ENCODE measurements at regions not wholly inside any gene's neighbourhood (a gene's known extent, or its start where the extent isn't known, plus 50 kb on each side); places are given as distances from the start of the nearest gene placed in this dataset.
"Not testable (repeated sequence)": the region's sequence is repeated elsewhere in the genome, so short reads cannot be mapped to it uniquely, and the experiment has no call there.

GRCh38 chr6:67451874-67452273, 1183.2 kb upstream of the ADGRB3 start:
- peaks cover 7 to 50% (median 29%) of the 10 kb centered on the region in 6 donors for H3K9me3 Mint-ChIP-seq
- no peak overlapping the region for H3K4me3 Mint-ChIP-seq
- no peaks in the 10 kb centered on the region for H3K4me1 Mint-ChIP-seq
- peaks cover 0 to 4% (median 0%) of the 10 kb centered on the region in 3 donors for H3K27me3 Mint-ChIP-seq (ENCODE audit: low read depth in 3 of 3)
- no peak overlapping the region for H3K27ac Mint-ChIP-seq
- no peak for DNase-seq
- peaks cover 0 to 5% (median 0%) of the 10 kb centered on the region in 3 donors for H3K36me3 Mint-ChIP-seq

- Mint-ChIP-seq H3K36me3 (peaks cover 0 to 5% (median 0%) of the 10 kb centered on the region in 3 donors), H3K4me3 (no peak overlapping the region), H3K9me3 (peaks cover 7 to 52% (median 33%) of the 10 kb centered on the region in 6 donors), H3K27me3 (ENCODE audit: low read depth in 3 of 3) (peaks cover 0 to 4% (median 2%) of the 10 kb centered on the region in 3 donors), H3K4me1 (no peaks in the 10 kb centered on the region), H3K27ac (no peak overlapping the region)
- DNase-seq, result no peak
Measured at GRCh38 chr6:67450641-67451040, 1184.4 kb upstream of the ADGRB3 start.

- Mint-ChIP-seq H3K27ac (no peak overlapping the region), H3K9me3 (peaks cover 7 to 55% (median 31%) of the 10 kb centered on the region in 6 donors), H3K36me3 (peaks cover 0 to 5% (median 0%) of the 10 kb centered on the region in 3 donors), H3K4me1 (no peaks in the 10 kb centered on the region), H3K27me3 (ENCODE audit: low read depth in 3 of 3) (peaks cover 0 to 4% (median 2%) of the 10 kb centered on the region in 3 donors), H3K4me3 (no peak overlapping the region)
- DNase-seq, result no peak
Measured at GRCh38 chr6:67449602-67450001, 1185.5 kb upstream of the ADGRB3 start.

GRCh38 chr6:67433124-67433523, 1202.0 kb upstream of the ADGRB3 start:
- no peaks in the 10 kb centered on the region for H3K27me3 Mint-ChIP-seq (ENCODE audit: low read depth in 3 of 3)
- DNase-seq, result no peak
- no peaks in the 10 kb centered on the region for H3K36me3 Mint-ChIP-seq
- H3K4me1 Mint-ChIP-seq, result no peaks in the 10 kb centered on the region
- no peak overlapping the region for H3K4me3 Mint-ChIP-seq
- H3K9me3 Mint-ChIP-seq, result peaks cover 12 to 27% (median 19%) of the 10 kb centered on the region in 6 donors
- no peak overlapping the region for H3K27ac Mint-ChIP-seq

DNA sequence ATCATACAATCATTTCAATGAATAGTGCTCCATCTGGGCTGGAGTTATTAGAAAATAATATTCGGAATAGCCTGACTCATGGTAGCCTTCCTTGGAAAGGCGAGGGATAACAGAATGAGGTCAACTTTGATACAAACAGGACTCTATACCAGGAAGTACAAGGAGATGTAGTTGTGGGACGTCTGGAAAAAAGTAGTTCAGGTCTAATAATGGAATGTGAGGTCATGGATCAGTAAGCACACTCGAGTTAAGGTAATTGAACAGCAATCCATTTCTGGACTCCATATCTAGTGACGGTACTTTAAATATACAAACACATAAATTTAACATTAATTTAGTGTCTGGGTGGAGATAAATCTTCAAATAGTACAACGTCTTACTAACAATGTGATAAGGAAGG, 1204.0 kb upstream of the ADGRB3 start:
- no peak overlapping the region for H3K27ac Mint-ChIP-seq
- H3K27me3 Mint-ChIP-seq (ENCODE audit: low read depth in 3 of 3), result peaks cover 0 to 2% (median 0%) of the 10 kb centered on the region in 3 donors
- no peak for DNase-seq
- no peak overlapping the region for H3K4me3 Mint-ChIP-seq
- H3K9me3 Mint-ChIP-seq, result peaks cover 10 to 27% (median 16%) of the 10 kb centered on the region in 6 donors
- H3K4me1 Mint-ChIP-seq, result no peaks in the 10 kb centered on the region
- H3K36me3 Mint-ChIP-seq, result no peaks in the 10 kb centered on the region

- H3K4me1 Mint-ChIP-seq; H3K27ac Mint-ChIP-seq; DNase-seq; H3K36me3 Mint-ChIP-seq; H3K4me3 Mint-ChIP-seq; H3K27me3 Mint-ChIP-seq (ENCODE audit: low read depth in 3 of 3): not testable (repeated sequence)
- peaks cover 14 to 51% (median 40%) of the 10 kb centered on the region in 6 donors for H3K9me3 Mint-ChIP-seq
Measured at GRCh38 chr6:67426686-67427085, 1208.4 kb upstream of the ADGRB3 start.

GRCh38 chr6:67412035-67412434, 1223.0 kb upstream of the ADGRB3 start:
- no peak for DNase-seq
- H3K36me3 Mint-ChIP-seq, result peaks cover 0 to under 1% (median 0%) of the 10 kb centered on the region in 3 donors
- no peak overlapping the region for H3K4me3 Mint-ChIP-seq
- H3K27me3 Mint-ChIP-seq (ENCODE audit: low read depth in 3 of 3), result peaks cover 0 to 7% (median 0%) of the 10 kb centered on the region in 3 donors
- no peaks in the 10 kb centered on the region for H3K4me1 Mint-ChIP-seq
- H3K9me3 Mint-ChIP-seq, result peaks cover 0 to 36% (median 15%) of the 10 kb centered on the region in 6 donors
- no peak overlapping the region for H3K27ac Mint-ChIP-seq

DNA sequence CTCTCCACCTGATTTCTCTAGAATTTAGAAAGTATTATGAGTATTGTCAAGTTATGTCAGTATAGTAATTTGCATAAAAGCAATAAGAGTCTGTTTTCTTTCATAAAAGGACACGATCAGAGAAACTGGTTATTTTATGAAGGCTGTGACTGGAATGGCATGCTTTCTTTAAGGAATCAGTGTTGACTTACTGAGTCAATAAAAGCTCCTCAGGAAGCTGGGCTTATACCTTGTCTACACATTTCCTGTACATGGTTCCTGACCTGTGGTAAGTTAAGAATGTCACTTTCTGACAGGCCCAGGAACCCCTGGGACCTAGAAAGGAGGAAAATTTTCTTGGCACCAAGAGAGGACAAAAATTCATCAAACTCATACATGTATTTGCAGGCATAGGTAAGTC, 1224.0 kb upstream of the ADGRB3 start:
- H3K36me3 Mint-ChIP-seq, result peaks cover 0 to 3% (median 0%) of the 10 kb centered on the region in 3 donors
- no peak overlapping the region for H3K4me3 Mint-ChIP-seq
- peaks cover 0 to 7% (median 0%) of the 10 kb centered on the region in 3 donors for H3K27me3 Mint-ChIP-seq (ENCODE audit: low read depth in 3 of 3)
- no peaks in the 10 kb centered on the region for H3K4me1 Mint-ChIP-seq
- H3K9me3 Mint-ChIP-seq, result peaks cover 0 to 36% (median 18%) of the 10 kb centered on the region in 6 donors
- no peak overlapping the region for H3K27ac Mint-ChIP-seq
- no peak for DNase-seq

- Mint-ChIP-seq H3K9me3 (peaks cover 6 to 32% (median 16%) of the 10 kb centered on the region in 6 donors), H3K4me3 (no peak overlapping the region), H3K27ac (no peak overlapping the region), H3K4me1 (no peaks in the 10 kb centered on the region), H3K36me3 (peaks cover 0 to 5% (median 0%) of the 10 kb centered on the region in 3 donors), H3K27me3 (ENCODE audit: low read depth in 3 of 3) (peaks cover 0 to 2% (median 0%) of the 10 kb centered on the region in 3 donors)
- no peak for DNase-seq
Measured at GRCh38 chr6:67394254-67394653, 1240.8 kb upstream of the ADGRB3 start.

GRCh38 chr6:67393356-67393755, 1241.7 kb upstream of the ADGRB3 start:
- no peak overlapping the region for H3K4me3 Mint-ChIP-seq
- no peak for DNase-seq
- peaks cover 0 to 2% (median 0%) of the 10 kb centered on the region in 3 donors for H3K27me3 Mint-ChIP-seq (ENCODE audit: low read depth in 3 of 3)
- no peak overlapping the region for H3K27ac Mint-ChIP-seq
- peaks cover 7 to 37% (median 16%) of the 10 kb centered on the region in 6 donors for H3K9me3 Mint-ChIP-seq
- peaks cover 0 to 5% (median 0%) of the 10 kb centered on the region in 3 donors for H3K36me3 Mint-ChIP-seq
- no peaks in the 10 kb centered on the region for H3K4me1 Mint-ChIP-seq

DNA sequence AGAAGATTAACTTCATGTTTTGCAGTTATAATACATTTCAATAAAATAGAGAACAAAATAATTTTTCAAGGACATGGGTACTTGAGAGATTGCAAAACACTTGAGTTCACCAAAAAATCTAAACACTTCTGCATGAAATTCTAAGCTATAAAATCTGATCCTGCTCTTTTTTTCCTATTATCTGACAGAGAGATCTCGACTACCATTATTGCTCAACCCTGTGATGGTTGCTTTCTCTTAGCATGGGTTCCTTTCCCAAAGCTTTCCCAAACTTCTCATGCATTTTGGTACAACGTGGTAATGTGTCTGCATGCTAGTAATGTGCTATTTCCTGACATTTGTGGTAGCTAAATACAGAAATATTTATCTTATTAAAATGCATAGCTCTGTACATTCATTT, 1243.1 kb upstream of the ADGRB3 start:
- H3K9me3 Mint-ChIP-seq, result peaks cover 10 to 34% (median 16%) of the 10 kb centered on the region in 6 donors
- no peaks in the 10 kb centered on the region for H3K4me1 Mint-ChIP-seq
- peaks cover 0 to 2% (median 0%) of the 10 kb centered on the region in 3 donors for H3K27me3 Mint-ChIP-seq (ENCODE audit: low read depth in 3 of 3)
- no peak overlapping the region for H3K4me3 Mint-ChIP-seq
- no peak overlapping the region for H3K27ac Mint-ChIP-seq
- no peak for DNase-seq
- H3K36me3 Mint-ChIP-seq, result peaks cover 0 to 5% (median 0%) of the 10 kb centered on the region in 3 donors

- no peak overlapping the region for H3K27ac Mint-ChIP-seq
- H3K9me3 Mint-ChIP-seq, result peaks cover 5 to 31% (median 13%) of the 10 kb centered on the region in 6 donors
- no peaks in the 10 kb centered on the region for H3K27me3 Mint-ChIP-seq (ENCODE audit: low read depth in 3 of 3)
- no peak for DNase-seq
- H3K4me3 Mint-ChIP-seq, result no peak overlapping the region
- H3K4me1 Mint-ChIP-seq, result no peaks in the 10 kb centered on the region
- H3K36me3 Mint-ChIP-seq, result no peaks in the 10 kb centered on the region
Measured at GRCh38 chr6:67369679-67370078, 1265.4 kb upstream of the ADGRB3 start.

DNA sequence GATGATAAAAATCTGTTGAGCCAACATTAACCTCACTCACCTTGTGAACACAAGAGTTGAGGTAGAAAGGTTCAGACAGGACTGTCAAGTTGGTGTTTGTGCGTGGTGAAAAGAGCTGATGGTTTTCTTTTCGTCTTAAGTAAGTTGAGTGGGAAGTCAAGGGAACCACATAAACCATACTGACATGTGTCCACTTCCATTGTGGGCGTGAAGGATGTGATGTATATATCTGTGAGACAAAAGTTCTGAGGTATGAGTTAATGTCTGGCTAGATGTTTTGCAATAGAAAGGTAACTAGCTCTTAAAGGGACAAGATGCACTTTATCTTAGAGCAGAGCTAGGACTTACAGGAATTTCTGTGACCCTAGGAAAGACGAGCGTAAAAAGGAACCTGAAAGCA, 1272.1 kb upstream of the ADGRB3 start:
- no peak for DNase-seq
- no peak overlapping the region for H3K27ac Mint-ChIP-seq
- H3K4me3 Mint-ChIP-seq, result no peak overlapping the region

DNA sequence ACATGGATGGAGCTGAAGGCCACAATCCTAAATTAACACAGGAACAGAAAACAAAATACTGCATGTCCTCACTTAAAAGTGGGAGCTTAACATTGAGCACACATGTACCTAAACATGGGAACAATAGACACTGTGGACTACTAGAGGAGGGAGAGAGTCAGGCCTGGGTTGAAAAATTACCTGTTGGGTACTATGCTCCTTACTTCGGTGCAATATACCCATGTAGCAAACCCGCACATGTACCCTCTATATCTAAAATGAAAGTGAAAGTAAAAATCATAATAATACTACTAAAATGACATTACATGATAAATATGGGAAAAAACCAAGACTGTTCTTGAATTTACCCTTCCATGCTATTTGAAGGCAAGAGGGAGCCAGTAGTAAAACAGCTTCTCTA, 1273.8 kb upstream of the ADGRB3 start:
- H3K27ac Mint-ChIP-seq, result peak overlapping the region in 1 of 6 donors; percentile 22

More for the DNA sequence above, 1272.1 kb upstream of the ADGRB3 start:
- Mint-ChIP-seq H3K27me3 (ENCODE audit: low read depth in 3 of 3) (no peaks in the 10 kb centered on the region), H3K9me3 (peaks cover 4 to 35% (median 11%) of the 10 kb centered on the region in 6 donors), H3K4me1 (no peaks in the 10 kb centered on the region), H3K36me3 (peaks cover 0 to 3% (median 0%) of the 10 kb centered on the region in 3 donors)

DNA sequence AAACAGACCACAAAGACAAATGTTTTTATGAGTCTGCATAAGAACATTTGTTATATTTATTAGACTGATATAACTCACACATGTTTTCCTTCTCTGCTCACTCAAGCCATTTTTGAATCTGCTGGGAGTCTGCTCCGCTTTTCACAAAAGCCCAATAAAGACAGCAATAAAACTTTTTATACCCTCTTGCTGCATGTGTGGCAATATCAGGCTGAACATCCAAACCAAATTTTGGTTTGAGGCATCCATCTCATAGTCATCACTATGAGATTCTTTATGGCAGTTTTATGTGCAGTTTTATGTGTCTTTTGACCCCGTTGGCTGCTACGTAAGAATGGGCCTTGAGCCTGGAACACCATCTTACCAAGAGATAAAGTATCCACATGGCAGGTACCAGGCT, 1276.8 kb upstream of the ADGRB3 start:
- H3K9me3 Mint-ChIP-seq, result peaks cover 10 to 44% (median 31%) of the 10 kb centered on the region in 6 donors
- no peaks in the 10 kb centered on the region for H3K4me1 Mint-ChIP-seq
- H3K27ac Mint-ChIP-seq, result no peak overlapping the region
- peaks cover 0 to 4% (median 3%) of the 10 kb centered on the region in 3 donors for H3K36me3 Mint-ChIP-seq
- DNase-seq, result no peak
- H3K27me3 Mint-ChIP-seq (ENCODE audit: low read depth in 3 of 3), result peaks cover 0 to 3% (median 0%) of the 10 kb centered on the region in 3 donors
- H3K4me3 Mint-ChIP-seq, result no peak overlapping the region

More for the DNA sequence above, 1273.8 kb upstream of the ADGRB3 start:
- Mint-ChIP-seq H3K36me3 (peaks cover 0 to 3% (median 0%) of the 10 kb centered on the region in 3 donors), H3K4me1 (no peaks in the 10 kb centered on the region), H3K9me3 (peaks cover 4 to 36% (median 15%) of the 10 kb centered on the region in 6 donors), H3K27me3 (ENCODE audit: low read depth in 3 of 3) (no peaks in the 10 kb centered on the region), H3K4me3 (no peak overlapping the region)
- no peak for DNase-seq
